H9 (cell line): ENCODE measurements at regions not wholly inside any gene's neighbourhood (a gene's known extent, or its start where the extent isn't known, plus 50 kb on each side); places are given as distances from the start of the nearest gene placed in this dataset.

ENCODE experiments used
- DNase-seq: peaks from one replicate; pipeline ENCODE4 v3.0.0-alpha.2; 2017
- H2AFZ ChIP-seq: one replicate; pipeline ENCODE4 v1.6.1; 2013; ENCODE audit warnings: mild to moderate bottlenecking, low read length, control low read depth, moderate library complexity
- H2AK5ac ChIP-seq: 2 replicates; pipeline ENCODE4 v1.6.1; 2013; ENCODE audit warnings: low read length, control low read depth, mixed read lengths; ENCODE audit not compliant: insufficient read length
- H2BK120ac ChIP-seq: one replicate; pipeline ENCODE4 v1.6.1; 2013; ENCODE audit warnings: low read depth, mild to moderate bottlenecking, low read length, control low read depth, inconsistent platforms; ENCODE audit not compliant: poor library complexity, severe bottlenecking
- H2BK12ac ChIP-seq: 2 replicates; pipeline ENCODE4 v1.6.1; 2013; ENCODE audit warnings: low read length, control low read depth, mixed read lengths, low read depth; ENCODE audit not compliant: insufficient read length
- H2BK15ac ChIP-seq: 2 replicates; pipeline ENCODE4 v1.6.1; 2013; ENCODE audit warnings: low read depth, low read length, control low read depth
- H2BK20ac ChIP-seq: one replicate; pipeline ENCODE4 v1.6.1; 2013; ENCODE audit warnings: low read depth, mild to moderate bottlenecking, low read length, control low read depth, inconsistent platforms; ENCODE audit not compliant: poor library complexity, severe bottlenecking
- H2BK5ac ChIP-seq: 2 replicates; pipeline ENCODE4 v1.6.1; 2013; ENCODE audit warnings: low read length, control low read depth, mixed read lengths; ENCODE audit not compliant: insufficient read length
- H3K14ac ChIP-seq: 2 replicates; pipeline ENCODE4 v1.6.1; 2013; ENCODE audit warnings: low read length, control low read depth; ENCODE audit not compliant: insufficient read depth
- H3K18ac ChIP-seq: 2 replicates; pipeline ENCODE4 v1.6.1; 2013; ENCODE audit warnings: low read depth, mild to moderate bottlenecking, mixed read lengths, low read length, control low read depth; ENCODE audit not compliant: insufficient read length
- H3K23ac ChIP-seq: 2 replicates; pipeline ENCODE4 v1.6.1; 2013; ENCODE audit warnings: low read length, control low read depth, mixed read lengths, low read depth; ENCODE audit not compliant: insufficient read length
- H3K23me2 ChIP-seq: 2 replicates; pipeline ENCODE4 v1.6.1; 2013; ENCODE audit warnings: low read depth, mild to moderate bottlenecking, mixed read lengths, low read length, control low read depth; ENCODE audit not compliant: insufficient read length, poor library complexity, severe bottlenecking
- H3K27ac ChIP-seq: 2 replicates; pipeline ENCODE4 v1.5.1; 2013; ENCODE audit warnings: low read length, control low read depth, mixed read lengths, low read depth; ENCODE audit not compliant: insufficient read length
- H3K27me3 ChIP-seq: 2 replicates; pipeline ENCODE4 v1.6.1; 2013; ENCODE audit warnings: low read length, control low read depth, inconsistent platforms; ENCODE audit not compliant: insufficient read depth
- H3K4ac ChIP-seq: 2 replicates; pipeline ENCODE4 v1.6.1; 2013; ENCODE audit warnings: low read depth, mild to moderate bottlenecking, control low read depth, inconsistent platforms, low read length, moderate library complexity
- H3K4me1 ChIP-seq: 2 replicates; pipeline ENCODE4 v1.6.1; 2013; ENCODE audit warnings: low read length, control low read depth, inconsistent platforms; ENCODE audit not compliant: insufficient read depth
- H3K4me2 ChIP-seq: 2 replicates; pipeline ENCODE4 v1.6.1; 2013; ENCODE audit warnings: low read length, control low read depth, mixed read lengths; ENCODE audit not compliant: insufficient read length, insufficient read depth
- H3K56ac ChIP-seq: 2 replicates; pipeline ENCODE4 v1.6.1; 2013; ENCODE audit warnings: low read depth, mild to moderate bottlenecking, mixed read lengths, low read length, control low read depth; ENCODE audit not compliant: insufficient read length
- H3K79me1 ChIP-seq: 2 replicates; pipeline ENCODE4 v1.6.1; 2013; ENCODE audit warnings: low read depth, mild to moderate bottlenecking, moderate library complexity, low read length, control low read depth, inconsistent platforms; ENCODE audit not compliant: insufficient read depth, poor library complexity, severe bottlenecking
- H3K79me2 ChIP-seq: 2 replicates; pipeline ENCODE4 v1.6.1; 2013; ENCODE audit warnings: low read length, control low read depth, inconsistent platforms; ENCODE audit not compliant: insufficient read depth
- H3K9ac ChIP-seq: 2 replicates; pipeline ENCODE4 v1.6.1; 2013; ENCODE audit warnings: low read length, control low read depth, mixed read lengths; ENCODE audit not compliant: insufficient read length; ENCODE audit errors: extremely low read depth
- H3K9me3 ChIP-seq: one replicate; pipeline ENCODE4 v1.6.1; 2013; ENCODE audit warnings: low read depth, low read length, inconsistent platforms; ENCODE audit not compliant: control insufficient read depth
- H3T11ph ChIP-seq: one replicate; pipeline ENCODE4 v1.6.1; 2013; ENCODE audit warnings: mild to moderate bottlenecking, low read length, control low read depth, inconsistent platforms
- H4K20me1 ChIP-seq: one replicate; pipeline ENCODE4 v1.6.1; 2013; ENCODE audit not compliant: control insufficient read depth, insufficient read length, insufficient read depth
- H4K5ac ChIP-seq: 2 replicates; pipeline ENCODE4 v1.6.1; 2013; ENCODE audit warnings: low read depth, mild to moderate bottlenecking, mixed read lengths, low read length, control low read depth; ENCODE audit not compliant: insufficient read length
- H4K8ac ChIP-seq: replicated peaks from 2 replicates; pipeline ENCODE4 v1.6.1; 2013; ENCODE audit warnings: low read length, control low read depth, mixed read lengths, low read depth; ENCODE audit not compliant: insufficient read length
- H4K91ac ChIP-seq: 2 replicates; pipeline ENCODE4 v1.6.1; 2013; ENCODE audit warnings: low read depth, mild to moderate bottlenecking, moderate library complexity, mixed read lengths, low read length, control low read depth; ENCODE audit not compliant: insufficient read length
- H3K27ac Mint-ChIP-seq, 3 experiments: 2 replicates in 2 of 3; 3 replicates in 1 of 3; pipeline ENCODE4 v1.8.0; 2020 to 2021; ENCODE audit warnings: mixed read lengths in 3 of 3, mild to moderate bottlenecking in 1 of 3, moderate library complexity in 1 of 3
- H3K27me3 Mint-ChIP-seq: 2 replicates; pipeline ENCODE4 v1.8.0; 2021; ENCODE audit warnings: low read depth, mild to moderate bottlenecking, moderate library complexity, mixed read lengths
- H3K36me3 Mint-ChIP-seq, 3 experiments: 2 replicates in 2 of 3; 3 replicates in 1 of 3; pipeline ENCODE4 v1.8.0; 2020 to 2021; ENCODE audit warnings: low read depth in 3 of 3, mixed read lengths in 3 of 3; ENCODE audit not compliant: insufficient read depth in 1 of 3
- H3K4me1 Mint-ChIP-seq, 2 experiments: 2 replicates each; pipeline ENCODE4 v1.8.0; 2020; ENCODE audit warnings: mixed read lengths in 2 of 2
- H3K4me3 Mint-ChIP-seq, 2 experiments: 2 replicates in 1 of 2; 3 replicates in 1 of 2; pipeline ENCODE4 v1.8.0; 2020 to 2021; ENCODE audit warnings: mild to moderate bottlenecking in 2 of 2, mixed read lengths in 2 of 2, moderate library complexity in 1 of 2
- H3K9me3 Mint-ChIP-seq, 2 experiments: 2 replicates in 1 of 2; 3 replicates in 1 of 2; pipeline ENCODE4 v1.8.0; 2020; ENCODE audit warnings: mild to moderate bottlenecking in 2 of 2, mixed read lengths in 2 of 2, moderate library complexity in 1 of 2
- TF ChIP-seq, protein P1 (sequence below): fragments of 200-600 bp; sonication (generic); conservative IDR thresholded peaks from 3 replicates; pipeline ENCODE4 v1.8.0; 2021; ENCODE audit warnings: antibody characterized with exemption, mild to moderate bottlenecking

DNA sequence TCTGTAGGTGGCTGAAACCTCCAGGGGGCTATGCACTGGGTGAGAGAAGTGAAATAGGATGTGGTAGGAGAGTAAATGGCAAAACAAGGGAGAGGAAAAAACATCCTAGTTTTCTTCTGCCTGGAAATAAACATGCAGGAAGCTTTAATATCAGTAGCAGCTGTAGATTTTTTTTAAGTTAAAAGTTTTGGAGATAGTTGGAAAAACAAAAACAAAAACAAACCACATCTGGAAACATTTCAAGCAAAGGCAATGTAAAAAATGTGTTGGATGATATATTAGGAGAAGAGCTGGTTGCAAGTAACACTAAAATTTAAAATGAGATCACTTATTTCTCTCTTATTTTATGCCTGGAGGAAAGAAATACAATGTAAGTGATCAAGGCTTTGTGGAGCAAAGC lies 388.0 kb downstream of the SPRY1 start:
- H3K9me3 Mint-ChIP-seq: peaks cover 0 to 3% of the 10 kb centered on the region in 2 experiments; a peak in 2 of 5 replicates
- Histone ChIP-seq H2BK5ac (no peak overlapping the region), H3K23ac (no peak overlapping the region), H4K20me1 (no peaks in the 10 kb centered on the region), H2BK15ac (no peak overlapping the region), H3K14ac (no peak overlapping the region), H3K18ac (no peak overlapping the region), H3K9ac (no peak overlapping the region), H3K4ac (no peak overlapping the region), H3K56ac (no peak overlapping the region), H3K4me2 (no peak overlapping the region), H2BK12ac (no peak overlapping the region), H4K5ac (no peak overlapping the region), H3K4me1 (peaks cover 5% of the 10 kb centered on the region; the same call in 1 of the 2 replicates), H4K8ac (no peak overlapping the region), H4K91ac (no peak overlapping the region), H3K23me2 (no peaks in the 10 kb centered on the region), H3K9me3 (no peaks in the 10 kb centered on the region), H3K27ac (no peak overlapping the region), H3K79me1 (no peaks in the 10 kb centered on the region), H2AK5ac (no peak overlapping the region), H2BK120ac (no peak overlapping the region), H2BK20ac (no peak overlapping the region), H2AFZ (no peak overlapping the region), H3T11ph (no peak overlapping the region), H3K27me3 (no peaks in the 10 kb centered on the region), H3K79me2 (no peaks in the 10 kb centered on the region)
- TF ChIP-seq, protein P1, sequence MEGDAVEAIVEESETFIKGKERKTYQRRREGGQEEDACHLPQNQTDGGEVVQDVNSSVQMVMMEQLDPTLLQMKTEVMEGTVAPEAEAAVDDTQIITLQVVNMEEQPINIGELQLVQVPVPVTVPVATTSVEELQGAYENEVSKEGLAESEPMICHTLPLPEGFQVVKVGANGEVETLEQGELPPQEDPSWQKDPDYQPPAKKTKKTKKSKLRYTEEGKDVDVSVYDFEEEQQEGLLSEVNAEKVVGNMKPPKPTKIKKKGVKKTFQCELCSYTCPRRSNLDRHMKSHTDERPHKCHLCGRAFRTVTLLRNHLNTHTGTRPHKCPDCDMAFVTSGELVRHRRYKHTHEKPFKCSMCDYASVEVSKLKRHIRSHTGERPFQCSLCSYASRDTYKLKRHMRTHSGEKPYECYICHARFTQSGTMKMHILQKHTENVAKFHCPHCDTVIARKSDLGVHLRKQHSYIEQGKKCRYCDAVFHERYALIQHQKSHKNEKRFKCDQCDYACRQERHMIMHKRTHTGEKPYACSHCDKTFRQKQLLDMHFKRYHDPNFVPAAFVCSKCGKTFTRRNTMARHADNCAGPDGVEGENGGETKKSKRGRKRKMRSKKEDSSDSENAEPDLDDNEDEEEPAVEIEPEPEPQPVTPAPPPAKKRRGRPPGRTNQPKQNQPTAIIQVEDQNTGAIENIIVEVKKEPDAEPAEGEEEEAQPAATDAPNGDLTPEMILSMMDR: no peak
- DNase-seq: no peak
- H3K36me3 Mint-ChIP-seq: peaks cover 0 to 16% (median 7%) of the 10 kb centered on the region in 3 experiments; a peak in 6 of 7 replicates
- H3K4me1 Mint-ChIP-seq: peaks cover 45 to 50% of the 10 kb centered on the region in 2 experiments
- peak overlapping the region; percentile 88 to 96 (median 95) for H3K27ac Mint-ChIP-seq
- H3K27me3 Mint-ChIP-seq: no peaks in the 10 kb centered on the region
- no peak overlapping the region for H3K4me3 Mint-ChIP-seq
